ENCODE measurements at regions not wholly inside any gene's neighbourhood (a gene's known extent, or its start where the extent isn't known, plus 50 kb on each side); places are given as distances from the start of the nearest gene placed in this dataset.

DNA sequence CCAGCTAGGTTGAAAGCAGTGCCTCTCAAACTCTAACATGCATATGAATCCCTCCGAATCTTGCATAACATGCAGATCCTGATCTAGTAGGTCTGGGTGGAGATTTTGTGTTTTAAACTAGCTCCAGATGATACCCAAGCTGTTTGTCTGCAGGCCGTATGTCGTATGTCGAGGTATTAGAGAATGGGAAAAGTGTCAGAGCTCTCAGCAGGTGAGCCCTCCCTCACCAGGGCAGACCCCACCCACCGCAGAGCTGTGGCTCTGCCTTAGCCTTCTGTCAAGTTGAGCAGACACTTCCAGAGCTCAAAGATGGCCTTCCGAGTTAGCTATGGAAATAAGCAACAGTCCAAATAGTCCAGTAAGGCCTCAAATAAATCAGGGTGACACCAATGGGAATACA lies 83.2 kb upstream of the MAP3K1 start:
- TF ChIP-seq CTCF (conservative IDR thresholded peaks at IDR 0.05; ENCODE audit: low read depth, low read length) (no peak), EZH2 (IDR thresholded peaks at IDR 0.05; ENCODE audit: borderline replicate concordance, low read depth, low read length, poor library complexity, severe bottlenecking) (no peak)
